GM12892 (cell line): ENCODE measurements at regions not wholly inside any gene's neighbourhood (a gene's known extent, or its start where the extent isn't known, plus 50 kb on each side); places are given as distances from the start of the nearest gene placed in this dataset.

Experiments used
- DNase-seq: peaks from one replicate; pipeline ENCODE4 v3.0.0; 2011; ENCODE audit not compliant: insufficient read length
- FAIRE-seq: peaks from 2 replicates; lab custom pipeline; 2011; peaks lifted over from hg19 to GRCh38; lab: Jason Lieb, UNC
- POLR2A ChIP-seq: IDR thresholded peaks from 2 replicates; pipeline ENCODE4 v1.6.1; 2011; ENCODE audit warnings: low read depth, low read length, control low read depth
- POLR2AphosphoS5 ChIP-seq: IDR thresholded peaks from 2 replicates; pipeline ENCODE4 v1.6.1; 2011; ENCODE audit warnings: low read depth, low read length, control low read depth
- TAF1 ChIP-seq: IDR thresholded peaks from 2 replicates; pipeline ENCODE4 v1.6.1; 2011; ENCODE audit warnings: low read depth, mild to moderate bottlenecking, control low read depth, low read length, borderline replicate concordance

GRCh38 chr2:139924070-139924469 is 1143.9 kb upstream of the NXPH2 start:
- DNase-seq (no peak), FAIRE-seq (no peak)
- TF ChIP-seq POLR2AphosphoS5: no peak
- no peak for TF ChIP-seq TAF1
- TF ChIP-seq POLR2A: no peak

GRCh38 chr2:139918982-139919381 is 1138.8 kb upstream of the NXPH2 start:
- DNase-seq (no peak), FAIRE-seq (no peak)
- TF ChIP-seq POLR2A: no peak
- no peak for TF ChIP-seq POLR2AphosphoS5
- TF ChIP-seq TAF1: no peak

GRCh38 chr2:139917690-139918384 is 1137.6 kb upstream of the NXPH2 start:
- TF ChIP-seq TAF1: no peak
- TF ChIP-seq POLR2AphosphoS5: no peak
- TF ChIP-seq POLR2A: no peak
- FAIRE-seq (no peak), DNase-seq (no peak)

GRCh38 chr2:139916822-139917221 is 1136.6 kb upstream of the NXPH2 start:
- DNase-seq (no peak), FAIRE-seq (no peak)
- TF ChIP-seq POLR2AphosphoS5 (no peak), TAF1 (no peak), POLR2A (no peak)

- FAIRE-seq: no peak
- no peak for DNase-seq
- TF ChIP-seq POLR2AphosphoS5 (no peak), POLR2A (no peak), TAF1 (no peak)
Observed at GRCh38 chr2:139911160-139911559, 1131.0 kb upstream of the NXPH2 start.

GRCh38 chr2:139909136-139909535 is 1128.9 kb upstream of the NXPH2 start:
- DNase-seq: no peak
- TF ChIP-seq TAF1: no peak
- TF ChIP-seq POLR2AphosphoS5: no peak
- no peak for FAIRE-seq

GRCh38 chr2:139905624-139906023 is 1125.4 kb upstream of the NXPH2 start:
- FAIRE-seq (no peak), DNase-seq (no peak)
- TF ChIP-seq POLR2A (no peak), TAF1 (no peak), POLR2AphosphoS5 (no peak)

GRCh38 chr2:139891636-139892035 is 1111.4 kb upstream of the NXPH2 start:
- DNase-seq (no peak), FAIRE-seq (no peak)
- TF ChIP-seq TAF1 (no peak), POLR2AphosphoS5 (no peak), POLR2A (no peak)

GRCh38 chr2:139885921-139886498 is 1105.8 kb upstream of the NXPH2 start:
- no peak for FAIRE-seq

GRCh38 chr2:139876964-139877363 is 1096.8 kb upstream of the NXPH2 start:
- FAIRE-seq (no peak), DNase-seq (no peak)
- TF ChIP-seq POLR2AphosphoS5 (no peak), TAF1 (no peak), POLR2A (no peak)

More at GRCh38 chr2:139885921-139886498, 1105.8 kb upstream of the NXPH2 start:
- no peak for DNase-seq
- TF ChIP-seq TAF1 (no peak), POLR2AphosphoS5 (no peak), POLR2A (no peak)

GRCh38 chr2:139876321-139876720 is 1096.1 kb upstream of the NXPH2 start:
- DNase-seq (no peak), FAIRE-seq (no peak)
- no peak for TF ChIP-seq POLR2AphosphoS5
- no peak for TF ChIP-seq POLR2A
- no peak for TF ChIP-seq TAF1

- FAIRE-seq: no peak
- no peak for TF ChIP-seq POLR2AphosphoS5
- TF ChIP-seq TAF1: no peak
- TF ChIP-seq POLR2A: no peak
- no peak for DNase-seq
Observed at GRCh38 chr2:139872503-139872902, 1092.3 kb upstream of the NXPH2 start.
